SH-SY5Y (cell line): ENCODE measurements at regions not wholly inside any gene's neighbourhood (a gene's known extent, or its start where the extent isn't known, plus 50 kb on each side); places are given as distances from the start of the nearest gene placed in this dataset.

ENCODE experiments used
- GATA2 ChIP-seq: IDR thresholded peaks from 2 replicates; pipeline ENCODE4 v1.6.1; 2011; ENCODE audit warnings: mild to moderate bottlenecking, low read depth, low read length
- GATA3 ChIP-seq: IDR thresholded peaks from 2 replicates; pipeline ENCODE4 v1.6.1; 2011; ENCODE audit warnings: low read depth, mild to moderate bottlenecking, low read length, moderate library complexity

GRCh38 chr1:200471739-200472138, 61.9 kb upstream of the ZNF281 start:
- TF ChIP-seq GATA3, result no peak
- TF ChIP-seq GATA2, result no peak
